Neural cell (in vitro differentiated cells): ENCODE measurements at regions not wholly inside any gene's neighbourhood (a gene's known extent, or its start where the extent isn't known, plus 50 kb on each side); places are given as distances from the start of the nearest gene placed in this dataset.

Experiments
- CTCF ChIP-seq: fragments of 450-650 bp; IDR thresholded peaks from 2 replicates; pipeline ENCODE4 v1.5.1; 2014; ENCODE audit warnings: antibody characterized with exemption, mild to moderate bottlenecking, moderate library complexity; ENCODE audit not compliant: poor library complexity, severe bottlenecking
- EP300 ChIP-seq: fragments of 450-650 bp; conservative IDR thresholded peaks from 2 replicates; pipeline ENCODE4 v1.6.1; 2014; ENCODE audit warnings: antibody characterized with exemption, mild to moderate bottlenecking, moderate library complexity; ENCODE audit not compliant: poor library complexity, severe bottlenecking
- EZH2 ChIP-seq: fragments of 200-600, 300-800 bp; shearing (Covaris generic), sonication (generic); IDR thresholded peaks from 2 replicates; pipeline ENCODE4 v1.6.1; 2014; ENCODE audit warnings: antibody characterized with exemption, low read length, borderline replicate concordance, mild to moderate bottlenecking; ENCODE audit not compliant: insufficient read depth, poor library complexity, severe bottlenecking
- MXI1 ChIP-seq: fragments of 450-650 bp; conservative IDR thresholded peaks from 2 replicates; pipeline ENCODE4 v1.6.1; 2014; ENCODE audit warnings: antibody characterized with exemption, mild to moderate bottlenecking; ENCODE audit not compliant: poor library complexity, severe bottlenecking
- POLR2AphosphoS5 ChIP-seq: IDR thresholded peaks from 2 replicates; pipeline ENCODE4 v1.6.1; 2012
- RAD21 ChIP-seq: fragments of 450-650 bp; conservative IDR thresholded peaks from 2 replicates; pipeline ENCODE4 v1.6.1; 2014; ENCODE audit warnings: antibody characterized with exemption, mild to moderate bottlenecking, moderate library complexity
- REST ChIP-seq: IDR thresholded peaks from 2 replicates; pipeline ENCODE4 v1.6.1; 2012; ENCODE audit warnings: borderline replicate concordance
- SMC3 ChIP-seq: fragments of 450-650 bp; conservative IDR thresholded peaks from 2 replicates; pipeline ENCODE4 v1.6.1; 2014; ENCODE audit warnings: antibody characterized with exemption, mild to moderate bottlenecking, moderate library complexity; ENCODE audit not compliant: poor library complexity
- TAF1 ChIP-seq: IDR thresholded peaks from 2 replicates; pipeline ENCODE4 v1.6.1; 2012; ENCODE audit warnings: low read depth

- no peak for TF ChIP-seq POLR2AphosphoS5
- no peak for TF ChIP-seq CTCF
- no peak for TF ChIP-seq EZH2
- TF ChIP-seq EP300, result no peak
- TF ChIP-seq REST, result no peak
- no peak for TF ChIP-seq RAD21
- no peak for TF ChIP-seq TAF1
- no peak for TF ChIP-seq MXI1
- no peak for TF ChIP-seq SMC3
These were observed 57.0 kb upstream of the GJB5 start for GRCh38 chr1:34697818-34698217.
